Prostate gland (tissue), 2 donors: ENCODE measurements at regions not wholly inside any gene's neighbourhood (a gene's known extent, or its start where the extent isn't known, plus 50 kb on each side); places are given as distances from the start of the nearest gene placed in this dataset.

Experiments used
- DNase-seq: peaks from one replicate; pipeline ENCODE4 v3.0.0-alpha.2; 2019; ENCODE audit warnings: low spot score
- H3K27ac ChIP-seq, 2 donors: fragments of 200-600 bp; sonication (generic); 2 replicates each; pipeline ENCODE4 v1.5.1; 2017 to 2019
- H3K27me3 ChIP-seq: fragments of 200-600 bp; sonication (generic); replicated peaks from 2 replicates; pipeline ENCODE4 v1.5.1; 2019; ENCODE audit not compliant: insufficient read depth
- H3K36me3 ChIP-seq, 2 donors: fragments of 200-600 bp; sonication (generic); 1 replicate in 1 of 2; 2 replicates in 1 of 2; pipeline versions ENCODE4 v1.5.1 to v1.8.1; 2017 to 2019
- H3K4me1 ChIP-seq: fragments of 200-600 bp; sonication (generic); replicated peaks from 2 replicates; pipeline ENCODE4 v1.5.1; 2019
- H3K4me3 ChIP-seq, 2 donors: fragments of 200-600 bp; sonication (generic); 2 replicates each; pipeline ENCODE4 v1.5.1; 2017 to 2019
- H3K9me3 ChIP-seq: fragments of 200-600 bp; sonication (generic); 2 replicates; pipeline ENCODE4 v1.5.1; 2017
- CTCF ChIP-seq, 4 experiments: fragments of 200-600 bp in 2 of 4; fragments of 450-650 bp in 2 of 4; sonication (generic) in 2 of 4; IDR thresholded peaks; 1 replicate in 3 of 4; 2 replicates in 1 of 4; pipeline ENCODE4 v1.5.1; 2016 to 2019; ENCODE audit warnings: antibody characterized with exemption in 4 of 4, mild to moderate bottlenecking in 2 of 4, moderate library complexity in 2 of 4
- POLR2A ChIP-seq: fragments of 450-650 bp; IDR thresholded peaks from one replicate; pipeline ENCODE4 v1.6.1; 2016; ENCODE audit warnings: antibody characterized with exemption, mild to moderate bottlenecking
- POLR2AphosphoS5 ChIP-seq: sonication (generic); formaldehyde crosslinking; IDR thresholded peaks from one replicate; pipeline ENCODE4 v1.6.1; 2017; ENCODE audit warnings: antibody characterized with exemption
- WGBS: methylation state at CpG from one replicate; pipeline ENCODE4 v1.1.5; 2018; 5-methylcytosine and 5-hydroxymethylcytosine counted together
- intact Hi-C: fragments of 100-400 bp; cut with DNase I; formaldehyde crosslinking; loops from one replicate; pipeline ENCODE4 v1.14.2; 2022

GRCh38 chr2:48838029-48838428 lies 82.5 kb upstream of the LHCGR start:
- Histone ChIP-seq H3K9me3 (no peaks in the 10 kb centered on the region), H3K27ac (no peak overlapping the region), H3K27me3 (no peaks in the 10 kb centered on the region), H3K36me3 (no peaks in the 10 kb centered on the region), H3K4me1 (no peaks in the 10 kb centered on the region), H3K4me3 (no peak overlapping the region)
- DNase-seq, result no peak
- intact Hi-C loops, result no loop called here
- WGBS, result 34% methylated on average over 2 of the region's 2 CpGs
- TF ChIP-seq CTCF (IDR thresholded peaks at IDR 0.05) (no peak), POLR2A (no peak), POLR2AphosphoS5 (no peak)

GRCh38 chr2:48829569-48829968 lies 74.0 kb upstream of the LHCGR start:
- Histone ChIP-seq H3K4me3 (no peak overlapping the region), H3K4me1 (no peaks in the 10 kb centered on the region), H3K9me3 (no peaks in the 10 kb centered on the region), H3K36me3 (no peaks in the 10 kb centered on the region), H3K27ac (no peak overlapping the region), H3K27me3 (no peaks in the 10 kb centered on the region)
- no peak for DNase-seq
- no peak for TF ChIP-seq POLR2A
- TF ChIP-seq POLR2AphosphoS5, result no peak
- no peak for TF ChIP-seq CTCF (IDR thresholded peaks at IDR 0.05)
- intact Hi-C loops, result no loop called here

- Histone ChIP-seq H3K36me3 (no peaks in the 10 kb centered on the region), H3K4me1 (no peaks in the 10 kb centered on the region), H3K9me3 (no peaks in the 10 kb centered on the region), H3K4me3 (no peak overlapping the region), H3K27ac (no peak overlapping the region), H3K27me3 (no peaks in the 10 kb centered on the region)
- DNase-seq, result no peak
- intact Hi-C loops, result no loop called here
- TF ChIP-seq POLR2A (no peak), CTCF (IDR thresholded peaks at IDR 0.05) (no peak), POLR2AphosphoS5 (no peak)
Measured at GRCh38 chr2:48829036-48829435, 73.5 kb upstream of the LHCGR start.

- H3K27ac ChIP-seq, result no peak overlapping the region
- intact Hi-C loops, result no loop called here
- no peaks in the 10 kb centered on the region for H3K36me3 ChIP-seq
- WGBS, result 70% methylated on average over 4 of the region's 4 CpGs
- no peak overlapping the region for H3K4me3 ChIP-seq
- no peaks in the 10 kb centered on the region for H3K4me1 ChIP-seq
- no peaks in the 10 kb centered on the region for H3K9me3 ChIP-seq
- H3K27me3 ChIP-seq, result no peaks in the 10 kb centered on the region
- TF ChIP-seq POLR2AphosphoS5 (no peak), CTCF (IDR thresholded peaks at IDR 0.05) (no peak), POLR2A (no peak)
- no peak for DNase-seq
Measured at GRCh38 chr2:48826986-48827385, 71.5 kb upstream of the LHCGR start.

- H3K27ac ChIP-seq, result no peak overlapping the region
Measured at GRCh38 chr2:48824116-48824515, 68.6 kb upstream of the LHCGR start.

More at GRCh38 chr2:48824116-48824515, 68.6 kb upstream of the LHCGR start:
- Histone ChIP-seq H3K4me3 (no peak overlapping the region), H3K27me3 (no peaks in the 10 kb centered on the region), H3K36me3 (no peaks in the 10 kb centered on the region), H3K4me1 (no peaks in the 10 kb centered on the region), H3K9me3 (no peaks in the 10 kb centered on the region)
- no peak for TF ChIP-seq POLR2A
- no peak for TF ChIP-seq CTCF (IDR thresholded peaks at IDR 0.05)
- TF ChIP-seq POLR2AphosphoS5, result no peak
- intact Hi-C loops, result no loop called here
- no peak for DNase-seq
- 79% methylated on average over 3 of the region's 3 CpGs for WGBS
